GM21717 (cell line): ENCODE measurements at regions not wholly inside any gene's neighbourhood (a gene's known extent, or its start where the extent isn't known, plus 50 kb on each side); places are given as distances from the start of the nearest gene placed in this dataset.
"Not testable (repeated sequence)": the region's sequence is repeated elsewhere in the genome, so short reads cannot be mapped to it uniquely, and the experiment has no call there.

Experiments
- ATAC-seq: cut with Tn5 transposase; IDR thresholded peaks from one replicate; pipeline ENCODE4 v1.9.1; 2021; ENCODE audit warnings: mild to moderate bottlenecking, moderate library complexity; ENCODE audit not compliant: unreplicated experiment

DNA sequence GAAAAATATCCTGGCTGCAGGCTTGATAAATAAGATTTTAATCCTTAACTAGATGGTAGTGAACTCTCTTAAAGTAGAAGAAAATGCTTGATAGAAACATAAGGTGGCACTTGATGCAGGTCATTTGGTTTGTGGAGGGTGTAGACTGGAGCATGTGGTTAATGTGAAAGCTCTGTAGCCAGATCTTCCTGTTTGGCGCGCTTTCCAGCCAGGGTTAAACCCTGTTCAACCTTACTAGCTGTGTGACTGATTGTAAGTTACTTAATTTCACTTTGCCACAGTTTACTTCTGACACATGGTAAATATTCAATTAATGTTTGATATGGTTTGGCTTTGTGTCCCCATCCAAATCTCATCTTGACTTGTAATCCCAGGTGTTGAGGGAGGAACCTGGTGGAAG is 394.0 kb downstream of the REEP3 start:
- ATAC-seq: no peak

DNA sequence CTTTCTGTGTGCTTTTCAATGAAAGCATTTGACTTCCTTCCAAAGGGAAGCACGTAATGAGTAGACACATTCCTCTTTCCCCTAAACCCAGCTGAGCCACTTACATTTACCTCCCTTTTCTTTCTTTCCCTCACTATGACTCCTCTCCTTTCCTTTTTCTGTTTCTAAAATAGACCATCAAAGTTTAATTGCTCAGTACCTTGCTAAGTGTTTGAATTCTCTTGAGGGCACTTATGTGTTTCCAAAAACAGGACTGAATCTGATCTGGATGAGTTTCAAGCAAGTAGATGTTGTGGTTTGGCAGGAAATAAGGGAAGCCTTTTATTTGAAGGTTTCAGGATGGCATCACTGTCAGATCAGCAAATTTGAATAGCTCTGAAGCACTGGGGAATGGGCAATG is 396.2 kb downstream of the REEP3 start:
- no peak for ATAC-seq

DNA sequence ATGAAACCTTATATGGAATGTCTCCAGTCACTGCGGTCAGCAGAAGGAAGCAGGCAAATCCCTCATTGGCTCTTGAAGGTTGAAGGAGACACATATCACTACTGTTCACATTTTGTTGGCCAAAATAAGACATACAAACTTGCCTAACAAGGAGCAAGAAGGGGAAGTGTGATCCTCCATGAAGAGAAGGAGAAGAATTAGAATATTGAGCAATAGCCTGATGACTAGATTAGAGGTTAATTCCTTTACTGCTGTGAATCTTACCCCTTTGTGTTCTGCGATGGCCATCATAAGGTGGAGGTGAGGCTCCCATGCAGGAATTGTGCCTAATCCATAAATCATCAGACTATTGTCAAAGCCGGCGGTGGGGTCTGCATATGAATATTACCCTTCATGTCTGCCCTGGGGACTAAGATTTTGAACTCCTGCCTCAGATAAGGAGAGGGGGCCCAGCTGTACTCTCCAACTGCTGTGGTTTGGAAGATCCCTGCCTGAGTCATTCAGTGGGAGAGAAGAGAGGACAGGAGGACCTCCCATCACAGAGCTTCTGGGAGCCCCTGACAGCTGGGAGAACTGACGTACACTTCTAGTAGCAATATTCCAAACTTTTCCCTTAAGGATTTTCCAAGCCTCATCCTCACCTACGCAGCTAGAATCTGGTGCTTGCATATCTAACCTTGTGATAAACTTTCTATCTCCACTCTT is 398.5 kb downstream of the REEP3 start:
- ATAC-seq: no peak

DNA sequence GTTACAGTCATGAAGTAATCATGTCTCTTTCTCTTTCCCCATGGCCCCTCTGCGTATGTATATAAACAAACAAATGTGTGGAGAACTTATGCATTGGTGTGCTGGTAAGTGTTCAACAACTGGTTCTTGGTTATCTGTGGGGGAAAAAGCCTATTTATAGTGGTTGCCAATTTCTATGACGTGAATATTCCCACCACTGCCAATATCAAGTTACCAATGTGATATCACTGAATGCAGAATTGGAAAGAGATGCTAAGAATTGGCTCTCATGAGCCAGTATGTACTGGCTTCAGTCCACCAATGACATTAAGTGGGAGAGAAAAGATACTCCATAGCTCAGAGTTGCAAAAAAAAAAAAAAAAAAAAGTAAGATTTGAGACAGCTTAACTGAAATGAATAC is 399.7 kb downstream of the REEP3 start:
- no peak for ATAC-seq

DNA sequence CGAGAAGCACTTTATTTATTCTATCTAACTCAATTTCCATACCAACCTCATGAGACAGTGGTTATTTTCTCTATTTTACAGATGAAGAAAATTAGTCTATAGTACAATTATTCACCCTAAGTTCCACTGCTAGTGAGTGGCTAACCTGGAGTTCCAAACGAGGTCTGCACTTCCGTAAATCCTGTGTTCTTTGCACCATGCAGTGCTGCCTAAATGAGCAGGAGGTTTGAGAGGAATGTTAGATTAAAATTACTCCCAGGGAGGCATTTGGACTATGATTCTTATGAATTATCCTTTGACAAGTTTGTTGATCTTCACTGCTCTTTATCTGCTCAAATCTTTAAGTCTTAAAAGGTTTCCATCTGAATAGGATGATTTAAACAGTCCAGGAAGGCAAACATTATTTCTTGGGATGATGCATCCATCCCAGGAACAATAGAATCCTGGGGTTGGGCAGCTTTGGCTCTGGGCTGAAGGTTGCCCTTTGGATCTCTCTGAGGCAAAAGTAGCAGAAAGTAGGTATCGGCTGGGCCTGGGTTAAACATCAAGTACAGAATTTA is 400.8 kb downstream of the REEP3 start:
- ATAC-seq: no peak

DNA sequence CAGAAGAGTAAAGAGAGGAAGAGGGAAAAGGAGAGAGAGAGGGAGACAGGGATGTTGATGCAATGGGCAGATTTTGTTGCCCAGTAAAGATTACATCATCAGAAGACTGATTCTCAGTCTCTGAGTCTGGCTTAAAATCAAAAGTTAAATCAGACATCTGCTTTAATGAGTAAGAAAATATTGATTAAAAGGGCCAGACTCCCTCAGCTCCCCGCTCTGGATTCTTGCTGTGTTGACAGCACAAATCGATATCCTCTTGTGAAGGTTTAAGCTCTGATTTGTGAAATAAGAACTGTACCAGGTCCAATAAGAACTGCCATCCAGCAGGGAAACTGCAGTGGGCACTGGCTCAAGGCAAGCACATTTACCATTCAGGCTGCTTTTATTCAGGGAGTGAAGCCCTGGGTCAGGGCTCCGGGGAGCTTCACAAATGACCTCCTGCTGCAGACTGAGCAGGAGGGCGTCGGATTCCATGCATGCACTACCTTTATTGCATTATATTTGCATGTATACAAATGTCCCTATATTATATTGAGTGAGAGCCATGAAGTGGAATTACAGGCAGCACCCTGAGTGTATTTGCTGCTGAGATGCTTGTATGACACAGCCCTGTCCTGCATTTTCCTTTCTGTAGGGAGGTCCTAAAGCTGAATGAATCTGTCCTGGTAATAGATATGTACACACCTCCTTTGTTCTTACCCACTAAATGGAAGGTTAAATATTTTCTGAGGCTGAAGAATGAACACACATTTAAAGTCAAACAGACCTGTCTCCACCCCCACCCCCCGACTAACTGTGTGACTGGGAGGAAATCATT is 401.5 kb downstream of the REEP3 start:
- no peak for ATAC-seq

DNA sequence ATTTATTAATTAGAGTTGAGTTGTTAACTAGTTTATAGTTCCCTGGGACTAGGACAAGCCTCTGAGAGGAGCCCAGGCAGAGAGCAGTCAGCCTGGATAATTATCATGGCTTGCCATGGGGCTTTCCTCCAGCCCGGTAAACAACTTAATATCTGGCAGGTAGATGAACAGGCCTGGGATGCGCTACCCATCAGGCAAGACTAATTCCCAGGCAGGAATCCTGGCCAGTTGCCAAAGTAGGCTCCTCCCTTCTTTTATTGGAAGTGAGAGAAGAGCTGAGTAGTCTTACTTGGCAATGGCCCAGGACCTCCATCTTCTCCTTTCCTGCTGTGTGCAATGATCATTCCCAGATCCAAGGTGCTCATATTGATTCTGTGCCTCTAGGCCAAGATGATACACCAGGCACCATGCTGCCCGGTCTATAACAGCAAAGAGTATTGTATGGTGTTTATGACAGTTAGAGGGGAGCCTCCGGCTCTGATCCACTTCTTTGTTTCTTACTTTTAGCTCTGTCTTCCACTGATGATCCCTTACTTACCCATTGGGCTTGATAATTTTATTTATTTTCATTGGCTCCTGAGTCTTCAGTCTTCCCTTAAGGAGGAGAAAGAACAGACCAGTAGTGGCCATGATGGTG is 408.7 kb downstream of the REEP3 start:
- ATAC-seq: no peak

DNA sequence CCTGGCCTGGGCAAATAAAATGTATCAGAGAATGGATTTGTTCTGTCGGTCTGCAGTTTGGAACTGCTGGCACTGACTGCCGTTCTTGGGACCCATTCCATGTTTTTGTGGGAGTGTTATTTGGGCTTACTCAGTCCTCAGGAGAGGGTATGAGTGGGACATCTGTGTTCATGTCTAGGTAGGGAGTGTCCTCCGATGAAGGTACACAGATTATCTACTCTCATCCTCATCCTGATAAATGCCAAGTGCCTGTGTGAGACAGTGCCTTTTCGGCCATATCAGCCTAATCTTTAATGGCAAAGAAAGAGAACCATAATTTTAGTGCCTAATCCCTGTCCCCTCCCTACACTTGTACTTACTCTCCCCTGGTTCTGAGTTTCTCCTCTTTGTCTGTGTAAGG is 409.4 kb downstream of the REEP3 start:
- no peak for ATAC-seq

DNA sequence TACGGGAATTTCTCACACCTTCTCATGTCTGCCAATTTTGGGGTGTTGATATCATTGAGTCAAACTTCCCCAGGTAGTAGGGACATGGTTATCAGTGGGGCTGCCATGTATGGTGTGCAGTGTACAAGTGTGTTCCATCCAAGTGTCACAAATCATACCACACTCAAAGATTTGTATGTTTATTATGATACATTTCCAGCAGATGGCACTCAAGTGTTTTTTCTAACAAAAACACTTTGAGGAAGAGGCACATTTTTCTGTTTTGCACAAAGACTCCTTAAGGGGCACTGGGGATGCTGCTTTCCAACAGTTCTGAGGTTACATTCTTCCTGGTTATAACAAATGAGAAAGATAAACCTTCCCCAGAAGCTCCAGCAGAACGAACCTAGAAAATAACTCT is 414.5 kb downstream of the REEP3 start:
- ATAC-seq: no peak

DNA sequence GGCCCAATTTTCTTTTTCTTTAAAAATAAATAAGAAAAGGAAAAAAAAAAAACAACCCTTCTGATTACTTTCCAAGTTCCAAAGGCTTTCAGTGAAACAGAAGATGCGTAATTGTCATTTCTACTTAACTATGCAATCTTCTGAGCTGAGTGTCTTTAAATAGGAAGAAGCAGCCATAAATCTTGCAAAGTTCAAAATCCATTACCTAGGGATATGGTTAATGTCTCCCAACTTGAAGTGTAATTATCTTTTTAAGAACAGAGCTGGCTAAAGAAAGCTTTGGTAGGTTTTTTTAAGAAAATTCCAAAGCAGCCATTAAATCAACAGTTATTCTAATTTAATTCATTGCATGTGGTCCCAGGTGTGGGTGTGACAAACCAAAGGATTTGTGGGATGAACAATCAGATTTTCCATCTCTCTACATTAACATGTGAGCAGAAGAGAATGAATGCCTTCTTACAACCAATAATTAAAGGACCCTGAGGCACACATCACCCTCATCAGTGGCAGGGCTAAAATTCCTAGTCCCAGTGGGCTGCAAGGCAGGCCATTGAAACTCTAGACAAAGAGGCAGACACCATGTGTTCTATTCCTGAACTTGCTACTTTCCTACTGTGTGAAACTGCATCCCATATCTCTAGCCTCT is 419.2 kb downstream of the REEP3 start:
- no peak for ATAC-seq

DNA sequence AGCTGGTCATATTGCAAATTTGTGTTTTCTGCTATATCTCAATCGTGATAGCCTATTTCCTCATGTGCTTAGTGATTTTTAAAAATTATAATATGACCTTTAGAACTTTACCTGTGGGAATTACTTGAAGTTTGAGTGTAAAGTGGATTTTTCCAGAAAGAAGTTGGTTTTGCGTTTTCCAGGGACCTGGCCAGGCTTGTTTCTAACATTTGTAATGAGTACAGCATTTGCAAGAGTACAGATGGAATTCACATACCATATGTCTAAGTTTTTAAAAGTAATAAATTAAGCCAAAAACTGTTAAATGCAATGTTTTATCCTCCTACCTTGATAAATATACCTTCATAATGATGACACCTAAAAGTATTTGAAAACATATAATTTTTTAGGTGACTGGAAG is 443.2 kb downstream of the REEP3 start:
- no peak for ATAC-seq

DNA sequence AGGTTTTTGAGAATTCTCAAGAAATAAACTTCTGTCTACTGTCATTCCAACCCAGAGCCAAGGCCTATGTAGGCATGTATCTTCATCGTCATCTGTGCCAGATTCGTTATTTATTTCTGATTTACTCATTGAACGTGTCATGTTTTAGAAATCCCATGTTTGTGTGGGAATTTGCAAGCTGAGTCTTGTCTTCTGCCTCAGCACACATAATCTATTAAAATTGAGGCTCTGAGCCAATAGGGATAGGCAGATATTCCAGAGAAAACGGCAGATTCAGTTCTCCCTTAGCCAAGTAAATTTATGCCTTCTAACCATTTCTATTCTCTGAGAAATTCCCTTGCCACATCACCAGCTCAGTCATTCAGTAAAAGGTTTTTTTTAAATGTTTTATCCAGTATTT is 444.6 kb downstream of the REEP3 start:
- ATAC-seq: no peak

DNA sequence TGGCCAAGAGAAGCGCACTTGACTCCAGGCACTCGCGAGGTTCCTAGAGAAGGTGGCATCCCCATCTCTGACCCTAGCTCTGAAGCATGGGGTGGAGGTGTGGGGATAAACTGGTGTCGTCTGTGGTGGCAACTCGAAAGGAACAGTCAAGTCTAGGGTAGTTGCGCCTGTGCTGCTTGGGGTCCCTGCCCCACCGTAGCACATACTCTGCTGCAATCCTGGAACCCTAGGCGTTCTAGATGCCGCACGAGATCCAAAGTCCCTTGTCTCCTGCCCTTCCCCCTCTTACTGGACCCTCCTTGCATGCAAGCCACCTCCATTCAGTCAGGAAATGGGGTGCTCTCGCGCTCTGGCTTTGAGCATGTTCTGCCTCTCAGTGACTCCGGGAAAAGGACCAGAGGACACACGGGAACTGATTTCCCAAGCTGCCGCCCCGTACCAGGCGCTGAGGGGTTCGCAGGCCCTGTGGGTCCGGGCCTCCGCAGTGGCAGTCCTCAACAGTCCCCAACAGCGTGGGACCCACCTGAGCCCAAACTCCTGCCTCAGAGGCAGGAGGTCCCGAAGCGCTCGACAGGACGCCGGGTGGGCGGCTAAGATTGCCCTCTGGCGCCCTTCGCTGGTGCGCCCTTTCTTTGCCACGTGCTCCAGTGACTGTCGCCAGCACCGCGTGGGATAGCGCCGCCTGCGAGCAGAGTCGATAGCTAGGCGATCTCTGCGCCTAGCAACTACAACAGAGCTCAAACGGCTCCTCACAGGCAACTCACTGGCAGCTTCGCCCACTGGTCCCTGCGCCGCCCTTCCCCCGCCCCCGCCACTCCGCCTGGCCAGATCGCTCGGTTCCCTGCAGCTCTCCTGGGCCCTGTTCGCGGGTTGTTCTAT is 452.0 kb downstream of the REEP3 start:
- no peak for ATAC-seq

DNA sequence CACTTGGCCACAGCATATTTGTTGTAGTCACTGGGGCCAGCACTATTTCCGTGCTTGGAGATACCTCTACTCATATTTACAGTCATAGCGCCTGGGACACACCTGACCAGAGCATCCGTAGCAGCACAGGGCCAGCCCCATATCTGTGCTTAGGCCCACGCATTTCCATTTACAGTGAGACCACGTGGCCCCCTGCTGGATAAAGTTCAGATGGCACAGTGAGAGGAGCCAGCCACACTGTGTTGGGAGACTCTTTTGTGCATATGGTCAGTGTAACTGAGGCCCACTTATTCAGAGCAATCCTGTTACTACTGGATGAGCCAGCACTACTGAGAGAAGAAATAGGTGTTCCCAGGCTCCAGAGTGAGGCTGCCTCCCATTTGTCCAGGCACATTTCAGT is 455.3 kb downstream of the REEP3 start:
- ATAC-seq: peak; percentile 95

DNA sequence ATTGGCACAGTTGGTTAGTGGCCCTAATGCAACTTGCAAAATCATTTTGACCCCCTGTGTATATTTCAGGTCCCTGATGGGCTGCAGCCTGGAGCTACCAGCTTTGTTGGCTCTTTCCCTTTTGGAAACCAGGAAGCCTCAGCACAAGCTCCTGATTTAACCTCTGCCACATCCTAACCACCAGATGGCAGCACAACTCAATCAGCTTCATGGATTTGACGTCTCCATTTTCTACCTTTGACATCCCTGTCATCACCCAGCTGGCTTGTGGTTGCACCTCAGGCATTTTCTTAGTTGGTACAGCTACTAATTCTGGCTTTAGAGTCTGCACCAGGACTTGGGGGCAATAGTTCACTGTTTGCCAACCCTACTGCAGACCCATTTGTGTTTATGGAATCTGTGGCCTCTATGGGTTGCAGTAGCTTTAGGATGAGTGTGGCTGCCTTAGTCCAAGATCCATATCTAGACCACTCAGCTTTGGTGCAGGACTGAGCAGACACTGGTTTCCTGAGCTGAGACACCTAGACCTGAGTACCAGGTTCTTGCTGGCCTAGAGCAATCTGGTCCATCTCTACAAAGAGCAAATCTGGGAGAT is 456.2 kb downstream of the REEP3 start:
- ATAC-seq: peak; percentile 68

DNA sequence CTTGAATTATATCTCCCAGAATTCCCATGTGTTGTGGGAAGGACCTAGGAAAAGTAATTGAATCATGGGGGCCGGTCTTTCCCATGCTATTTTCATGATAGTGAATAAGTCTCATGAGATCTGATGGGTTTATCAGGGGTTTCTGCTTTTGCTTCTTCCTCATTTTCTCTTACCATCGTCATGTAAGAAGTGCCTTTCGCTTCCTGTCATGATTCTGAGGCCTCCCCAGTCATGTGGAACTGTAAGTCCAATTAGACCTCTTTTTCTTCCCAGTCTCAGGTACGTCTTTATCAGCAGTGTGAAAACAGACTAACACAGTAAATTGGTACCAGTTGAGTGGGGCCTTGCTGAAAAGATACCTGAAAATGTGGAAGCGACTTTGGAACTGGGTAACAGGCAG is 459.7 kb downstream of the REEP3 start:
- ATAC-seq: not testable (repeated sequence)

DNA sequence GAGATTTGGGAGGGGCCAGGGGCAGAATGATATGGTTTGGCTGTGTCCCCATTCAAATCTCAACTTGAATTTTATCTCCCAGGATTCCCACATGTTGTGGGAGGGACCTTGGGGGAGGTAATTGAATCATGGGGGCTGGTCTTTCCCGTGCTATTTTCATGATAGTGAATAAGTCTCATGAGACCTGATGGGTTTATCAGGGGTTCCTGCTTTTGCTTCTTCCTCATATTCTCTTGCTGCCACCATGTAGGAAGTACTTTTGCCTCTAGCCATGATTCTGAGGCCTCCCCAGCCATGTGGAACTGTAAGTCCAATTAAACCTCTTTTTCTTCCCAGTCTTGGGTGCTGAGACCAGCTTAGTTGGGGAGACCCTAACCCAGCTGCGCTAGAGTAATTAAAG is 462.9 kb downstream of the REEP3 start:
- not testable (repeated sequence) for ATAC-seq

DNA sequence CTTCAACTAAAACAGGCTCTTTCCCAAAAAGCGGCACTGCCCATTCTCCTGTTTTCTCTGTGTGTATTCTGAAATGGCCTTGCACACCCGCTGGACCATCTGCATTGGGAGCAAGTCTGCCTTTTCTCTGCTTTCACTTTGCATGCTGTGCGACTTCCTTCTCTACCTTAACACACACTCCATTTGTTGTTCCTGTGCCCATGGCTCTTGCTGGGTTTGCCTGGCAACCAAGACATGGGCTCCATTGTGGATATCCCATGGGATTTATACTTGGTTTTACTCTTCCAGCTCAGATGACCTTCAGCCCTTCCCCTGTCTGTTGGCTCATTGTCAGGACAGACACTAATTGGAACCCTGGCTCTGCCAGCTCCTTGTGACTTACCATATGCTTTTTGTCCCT is 465.3 kb downstream of the REEP3 start:
- no peak for ATAC-seq

DNA sequence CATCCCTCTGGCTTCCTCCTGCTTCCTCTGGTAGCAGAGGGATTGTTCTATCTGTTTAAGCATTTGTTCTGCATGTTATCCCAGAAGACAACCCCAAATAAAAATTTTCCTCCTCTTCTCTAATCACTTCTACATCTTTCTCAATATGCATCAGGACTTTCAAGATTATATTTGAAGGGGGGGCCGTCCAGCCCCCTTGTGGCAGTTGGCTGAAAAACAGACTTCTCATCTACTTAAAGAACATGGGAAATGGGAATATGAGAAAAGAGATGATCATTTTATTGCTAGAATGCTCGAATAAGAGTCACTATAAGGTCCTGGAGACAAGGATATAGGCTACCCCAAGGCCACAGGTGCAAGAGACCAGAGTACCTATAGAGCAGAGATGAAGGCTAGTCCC is 466.0 kb downstream of the REEP3 start:
- ATAC-seq: no peak

DNA sequence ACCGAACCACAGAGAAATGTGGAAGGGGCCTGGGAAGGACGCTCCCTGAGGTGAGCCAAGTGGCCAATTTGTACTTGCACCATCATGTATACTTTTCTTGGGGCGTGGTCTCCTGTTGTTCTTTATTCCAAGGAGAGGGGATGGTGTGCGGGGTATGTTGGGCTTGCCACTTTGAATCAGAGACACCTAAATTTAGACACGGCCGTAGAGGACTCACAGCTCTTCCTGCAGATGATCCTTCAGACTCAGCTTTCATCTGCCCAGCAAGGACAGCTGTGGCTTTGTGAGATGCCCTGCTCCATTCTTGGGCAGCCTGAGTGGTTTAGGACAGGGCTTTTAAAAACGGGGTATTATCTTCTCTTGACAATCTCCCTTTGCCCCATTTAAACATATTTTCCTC is 473.2 kb downstream of the REEP3 start:
- ATAC-seq: no peak
